NB4 (cell line): ENCODE measurements at regions not wholly inside any gene's neighbourhood (a gene's known extent, or its start where the extent isn't known, plus 50 kb on each side); places are given as distances from the start of the nearest gene placed in this dataset.

ENCODE experiments used
- DNase-seq: peaks from one replicate; pipeline ENCODE4 v3.0.0; 2010; ENCODE audit warnings: low read depth
- H3K4me3 ChIP-seq: one replicate; pipeline ENCODE4 v1.5.1; 2011; ENCODE audit warnings: mild to moderate bottlenecking, low read depth, low read length, moderate library complexity
- MYC ChIP-seq: IDR thresholded peaks from 2 replicates; pipeline ENCODE4 v1.6.1; 2011; ENCODE audit warnings: low read depth, low read length
- POLR2A ChIP-seq: IDR thresholded peaks from 2 replicates; pipeline ENCODE4 v1.6.1; 2011; ENCODE audit warnings: mild to moderate bottlenecking; ENCODE audit not compliant: insufficient read length; ENCODE audit errors: extremely low read depth
- TF ChIP-seq, protein P1 (sequence below): IDR thresholded peaks from one replicate; pipeline ENCODE4 v1.5.1; 2012; ENCODE audit warnings: low read depth, low read length
- TF ChIP-seq, protein P2 (sequence below): IDR thresholded peaks from 2 replicates; pipeline ENCODE4 v1.6.1; 2011; ENCODE audit warnings: low read depth, low read length

DNA sequence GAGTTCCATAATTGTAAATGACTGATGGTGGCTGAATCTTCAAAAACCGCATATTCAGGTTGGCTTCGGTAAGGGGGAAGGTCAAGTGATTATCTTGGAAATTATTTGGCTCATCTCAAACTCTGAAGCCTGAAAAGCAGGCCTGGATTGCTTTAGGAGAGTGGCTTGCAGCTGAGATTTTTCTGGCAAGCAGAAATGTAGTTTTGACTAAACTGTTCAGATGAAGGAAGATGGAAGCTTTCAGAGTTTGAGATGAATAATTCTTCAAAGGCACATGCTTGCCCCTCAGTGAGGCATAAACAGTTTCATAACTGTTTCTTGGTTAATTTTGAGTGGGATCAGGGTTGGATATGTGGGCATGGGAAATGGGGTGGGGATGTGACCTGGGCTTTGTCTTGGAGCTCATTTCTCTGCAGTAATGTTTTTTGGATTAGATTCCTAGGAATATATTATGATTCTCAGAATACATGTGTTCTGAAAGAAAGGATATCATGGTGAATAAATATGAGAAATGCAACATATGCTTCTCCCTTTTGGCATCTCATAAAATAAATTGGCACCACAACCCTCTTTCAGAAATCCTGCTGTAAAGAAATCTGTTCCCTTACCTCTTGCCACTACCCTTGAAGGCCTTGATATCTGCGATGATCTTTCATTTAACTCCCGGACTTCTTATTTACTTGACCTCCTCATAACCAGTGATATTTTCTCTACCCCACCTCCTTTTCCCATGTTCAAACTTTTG is 469.2 kb downstream of the ADRA2A start:
- TF ChIP-seq, protein P1, sequence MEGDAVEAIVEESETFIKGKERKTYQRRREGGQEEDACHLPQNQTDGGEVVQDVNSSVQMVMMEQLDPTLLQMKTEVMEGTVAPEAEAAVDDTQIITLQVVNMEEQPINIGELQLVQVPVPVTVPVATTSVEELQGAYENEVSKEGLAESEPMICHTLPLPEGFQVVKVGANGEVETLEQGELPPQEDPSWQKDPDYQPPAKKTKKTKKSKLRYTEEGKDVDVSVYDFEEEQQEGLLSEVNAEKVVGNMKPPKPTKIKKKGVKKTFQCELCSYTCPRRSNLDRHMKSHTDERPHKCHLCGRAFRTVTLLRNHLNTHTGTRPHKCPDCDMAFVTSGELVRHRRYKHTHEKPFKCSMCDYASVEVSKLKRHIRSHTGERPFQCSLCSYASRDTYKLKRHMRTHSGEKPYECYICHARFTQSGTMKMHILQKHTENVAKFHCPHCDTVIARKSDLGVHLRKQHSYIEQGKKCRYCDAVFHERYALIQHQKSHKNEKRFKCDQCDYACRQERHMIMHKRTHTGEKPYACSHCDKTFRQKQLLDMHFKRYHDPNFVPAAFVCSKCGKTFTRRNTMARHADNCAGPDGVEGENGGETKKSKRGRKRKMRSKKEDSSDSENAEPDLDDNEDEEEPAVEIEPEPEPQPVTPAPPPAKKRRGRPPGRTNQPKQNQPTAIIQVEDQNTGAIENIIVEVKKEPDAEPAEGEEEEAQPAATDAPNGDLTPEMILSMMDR, result no peak
- no peak for TF ChIP-seq MYC
- TF ChIP-seq, protein P2, sequence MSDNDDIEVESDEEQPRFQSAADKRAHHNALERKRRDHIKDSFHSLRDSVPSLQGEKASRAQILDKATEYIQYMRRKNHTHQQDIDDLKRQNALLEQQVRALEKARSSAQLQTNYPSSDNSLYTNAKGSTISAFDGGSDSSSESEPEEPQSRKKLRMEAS, result no peak
- TF ChIP-seq POLR2A, result no peak
- no peak overlapping the region for H3K4me3 ChIP-seq
- no peak for DNase-seq

DNA sequence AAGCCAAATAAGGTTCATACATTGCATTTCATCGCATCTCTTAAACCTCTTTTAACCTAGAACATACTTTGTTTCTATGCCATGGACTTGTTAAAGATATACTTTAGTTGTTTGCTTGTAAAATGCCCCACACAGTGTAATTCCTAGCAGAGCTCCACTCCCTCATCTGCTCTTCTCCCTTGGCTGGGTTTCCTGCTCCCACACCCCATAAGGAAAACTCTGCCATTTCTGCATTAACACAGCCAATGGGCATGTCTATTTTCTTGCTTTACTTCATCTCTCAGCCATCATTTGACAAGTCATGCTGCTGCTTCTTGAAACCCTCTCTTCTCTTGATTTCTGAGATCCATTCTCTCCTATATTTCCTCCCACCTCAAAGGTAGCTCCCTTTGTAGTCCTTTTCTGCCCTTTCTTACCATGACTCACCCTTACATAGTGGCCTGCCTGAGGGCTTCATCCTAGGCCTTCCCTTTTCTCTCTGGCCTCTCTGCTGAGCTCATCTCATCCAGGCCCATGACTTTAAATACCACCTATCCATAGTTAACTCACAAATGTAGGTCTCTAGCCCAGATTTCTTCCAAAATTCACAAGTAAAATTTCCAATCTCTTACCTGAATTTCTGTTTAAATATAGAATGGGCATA is 471.4 kb downstream of the ADRA2A start:
- TF ChIP-seq POLR2A (no peak), MYC (no peak)
- TF ChIP-seq, protein P1, result no peak
- TF ChIP-seq, protein P2, result no peak

DNA sequence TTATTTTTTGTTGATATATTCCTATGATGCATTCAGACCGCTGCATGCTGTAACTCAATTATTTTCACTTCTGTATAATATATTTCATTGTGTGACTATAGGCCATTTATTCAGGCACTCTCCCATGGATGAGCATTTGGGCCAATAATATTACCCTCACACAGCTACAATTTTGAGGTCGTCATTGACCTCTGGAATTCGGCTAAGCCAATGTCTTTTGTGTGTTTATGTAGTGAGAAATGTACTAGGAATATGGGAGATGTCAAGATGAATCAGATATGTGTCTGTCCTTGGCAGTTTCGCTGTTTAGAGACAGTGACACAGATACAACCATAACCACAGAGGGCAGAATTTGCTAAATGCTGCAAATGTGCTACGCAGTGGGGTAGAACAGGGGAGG is 474.2 kb downstream of the ADRA2A start:
- TF ChIP-seq, protein P1, result no peak
- no peak for TF ChIP-seq MYC
- TF ChIP-seq, protein P2, result no peak
- no peak for TF ChIP-seq POLR2A
- DNase-seq, result no peak
- no peak overlapping the region for H3K4me3 ChIP-seq

More for the DNA sequence above, 471.4 kb downstream of the ADRA2A start:
- DNase-seq, result no peak
- H3K4me3 ChIP-seq, result no peak overlapping the region

DNA sequence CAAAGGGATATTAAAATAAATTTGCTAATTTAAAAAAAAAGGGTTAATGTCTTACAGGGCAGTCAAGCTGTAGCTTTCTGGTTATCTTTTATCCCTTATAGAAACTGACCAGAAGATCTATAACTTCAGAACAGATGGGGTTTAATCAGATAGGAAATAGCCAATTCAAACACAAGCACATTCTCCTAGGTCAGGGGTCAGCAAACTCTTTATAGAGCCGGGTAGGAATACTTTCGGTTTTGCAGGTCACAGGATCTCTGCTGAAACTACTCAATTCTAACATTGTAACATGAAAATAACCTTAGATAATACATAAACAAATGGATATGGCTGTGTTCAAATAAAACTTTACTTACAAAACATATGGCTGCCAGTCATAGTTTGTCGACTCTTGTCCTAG is 479.8 kb downstream of the ADRA2A start:
- no peak for DNase-seq
- H3K4me3 ChIP-seq, result no peak overlapping the region
- TF ChIP-seq, protein P1, result no peak
- TF ChIP-seq POLR2A (no peak), MYC (no peak)
- TF ChIP-seq, protein P2, result no peak

DNA sequence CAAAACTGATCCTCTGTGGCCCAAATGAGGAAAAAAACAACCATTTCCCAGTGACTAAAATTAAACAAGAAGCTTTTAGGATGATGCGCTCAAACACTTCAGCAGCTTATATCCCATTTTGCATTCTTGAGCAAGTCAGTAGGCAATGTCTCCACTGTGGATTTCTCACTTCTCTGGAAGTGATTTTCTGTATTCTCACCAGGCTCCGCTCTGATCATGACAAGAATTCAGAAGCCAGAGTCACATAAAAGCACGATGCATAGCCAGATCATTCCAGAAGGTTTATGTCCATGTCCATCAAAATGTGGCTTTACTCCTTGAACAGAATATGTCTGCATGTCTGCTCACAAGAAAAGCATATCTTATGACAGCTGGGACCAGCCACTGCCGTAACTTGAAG is 481.4 kb downstream of the ADRA2A start:
- DNase-seq, result no peak
- TF ChIP-seq, protein P1, result no peak
- TF ChIP-seq MYC (no peak), POLR2A (no peak)
- H3K4me3 ChIP-seq, result no peak overlapping the region
